ENCODE measurements at regions not wholly inside any gene's neighbourhood (a gene's known extent, or its start where the extent isn't known, plus 50 kb on each side); places are given as distances from the start of the nearest gene placed in this dataset.

- ATAC-seq = no peak
- H3K9me3 ChIP-seq = no peaks in the 10 kb centered on the region
- H3K4me3 ChIP-seq = no peak overlapping the region
- no peak for TF ChIP-seq POLR2A (IDR thresholded peaks at IDR 0.05)
- TF ChIP-seq, protein P1, sequence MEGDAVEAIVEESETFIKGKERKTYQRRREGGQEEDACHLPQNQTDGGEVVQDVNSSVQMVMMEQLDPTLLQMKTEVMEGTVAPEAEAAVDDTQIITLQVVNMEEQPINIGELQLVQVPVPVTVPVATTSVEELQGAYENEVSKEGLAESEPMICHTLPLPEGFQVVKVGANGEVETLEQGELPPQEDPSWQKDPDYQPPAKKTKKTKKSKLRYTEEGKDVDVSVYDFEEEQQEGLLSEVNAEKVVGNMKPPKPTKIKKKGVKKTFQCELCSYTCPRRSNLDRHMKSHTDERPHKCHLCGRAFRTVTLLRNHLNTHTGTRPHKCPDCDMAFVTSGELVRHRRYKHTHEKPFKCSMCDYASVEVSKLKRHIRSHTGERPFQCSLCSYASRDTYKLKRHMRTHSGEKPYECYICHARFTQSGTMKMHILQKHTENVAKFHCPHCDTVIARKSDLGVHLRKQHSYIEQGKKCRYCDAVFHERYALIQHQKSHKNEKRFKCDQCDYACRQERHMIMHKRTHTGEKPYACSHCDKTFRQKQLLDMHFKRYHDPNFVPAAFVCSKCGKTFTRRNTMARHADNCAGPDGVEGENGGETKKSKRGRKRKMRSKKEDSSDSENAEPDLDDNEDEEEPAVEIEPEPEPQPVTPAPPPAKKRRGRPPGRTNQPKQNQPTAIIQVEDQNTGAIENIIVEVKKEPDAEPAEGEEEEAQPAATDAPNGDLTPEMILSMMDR (IDR thresholded peaks at IDR 0.05) = no peak
- TF ChIP-seq POLR2AphosphoS5 (IDR thresholded peaks at IDR 0.05) = no peak
- no peak for TF ChIP-seq EP300 (IDR thresholded peaks at IDR 0.05)
- peaks cover 5% of the 10 kb centered on the region for H3K27me3 ChIP-seq
- H3K27ac ChIP-seq = no peak overlapping the region
- H3K4me1 ChIP-seq = no peaks in the 10 kb centered on the region
- H3K36me3 ChIP-seq = no peaks in the 10 kb centered on the region
- WGBS, 2 donors (ENCODE audit: low coverage in 1 of 2) = 72 to 75% methylated on average over 2 of the region's 2 CpGs
Observed at GRCh38 chr12:45590646-45591045, 138.9 kb upstream of the ARID2 start.

- H3K27ac ChIP-seq = no peak overlapping the region
- 83 to 89% methylated on average over 2 to 5 of the region's 5 CpGs for WGBS, 2 donors (ENCODE audit: low coverage in 1 of 2)
- H3K4me3 ChIP-seq = no peak overlapping the region
- peaks cover 5% of the 10 kb centered on the region for H3K27me3 ChIP-seq
- ATAC-seq = no peak
- H3K36me3 ChIP-seq = no peaks in the 10 kb centered on the region
- no peaks in the 10 kb centered on the region for H3K9me3 ChIP-seq
- TF ChIP-seq POLR2AphosphoS5 (IDR thresholded peaks at IDR 0.05) (no peak), EP300 (IDR thresholded peaks at IDR 0.05) (no peak), POLR2A (IDR thresholded peaks at IDR 0.05) (no peak)
- TF ChIP-seq, protein P1 (IDR thresholded peaks at IDR 0.05) = no peak
- H3K4me1 ChIP-seq = no peaks in the 10 kb centered on the region
Observed at GRCh38 chr12:45591635-45592034, 137.9 kb upstream of the ARID2 start.

GRCh38 chr12:45596366-45596765 is 133.1 kb upstream of the ARID2 start:
- TF ChIP-seq, protein P1 (IDR thresholded peaks at IDR 0.05) = no peak
- no peak for TF ChIP-seq EP300 (IDR thresholded peaks at IDR 0.05)
- TF ChIP-seq POLR2A (IDR thresholded peaks at IDR 0.05) = no peak
- TF ChIP-seq POLR2AphosphoS5 (IDR thresholded peaks at IDR 0.05) = no peak
- no peak for ATAC-seq
- Histone ChIP-seq H3K27ac (no peak overlapping the region), H3K4me3 (no peak overlapping the region), H3K27me3 (peaks cover 5% of the 10 kb centered on the region), H3K4me1 (no peaks in the 10 kb centered on the region), H3K36me3 (no peaks in the 10 kb centered on the region), H3K9me3 (no peaks in the 10 kb centered on the region)
- WGBS, 2 donors (ENCODE audit: low coverage in 1 of 2) = 100% methylated on average over 1 of the region's 1 CpG

- H3K36me3 ChIP-seq = no peaks in the 10 kb centered on the region
- H3K27me3 ChIP-seq = no peaks in the 10 kb centered on the region
- no peaks in the 10 kb centered on the region for H3K4me1 ChIP-seq
- H3K27ac ChIP-seq = no peak overlapping the region
- no peak overlapping the region for H3K4me3 ChIP-seq
- no peaks in the 10 kb centered on the region for H3K9me3 ChIP-seq
- no peak for ATAC-seq
- WGBS, 2 donors (ENCODE audit: low coverage in 1 of 2) = 57 to 60% methylated on average over 2 of the region's 2 CpGs
- TF ChIP-seq POLR2AphosphoS5 (IDR thresholded peaks at IDR 0.05) (no peak), EP300 (IDR thresholded peaks at IDR 0.05) (no peak), POLR2A (IDR thresholded peaks at IDR 0.05) (no peak)
- TF ChIP-seq, protein P1 (IDR thresholded peaks at IDR 0.05) = no peak
Observed at GRCh38 chr12:45598336-45598735, 131.2 kb upstream of the ARID2 start.

- Histone ChIP-seq H3K4me3 (no peak overlapping the region), H3K36me3 (no peaks in the 10 kb centered on the region), H3K27me3 (no peaks in the 10 kb centered on the region), H3K9me3 (no peaks in the 10 kb centered on the region), H3K27ac (no peak overlapping the region), H3K4me1 (no peaks in the 10 kb centered on the region)
- ATAC-seq = no peak
- WGBS, 2 donors (ENCODE audit: low coverage in 1 of 2) = 100% methylated on average over 1 of the region's 1 CpG; no CpG with 5 or more reads in 1 of the 2 donors
- TF ChIP-seq POLR2A (IDR thresholded peaks at IDR 0.05) (no peak), POLR2AphosphoS5 (IDR thresholded peaks at IDR 0.05) (no peak), EP300 (IDR thresholded peaks at IDR 0.05) (no peak)
- TF ChIP-seq, protein P1 (IDR thresholded peaks at IDR 0.05) = no peak
Observed at GRCh38 chr12:45598761-45599160, 130.7 kb upstream of the ARID2 start.

Data from gastroesophageal sphincter (tissue), 4 donors.